ENCODE measurements at regions not wholly inside any gene's neighbourhood (a gene's known extent, or its start where the extent isn't known, plus 50 kb on each side); places are given as distances from the start of the nearest gene placed in this dataset.

GRCh38 chr12:126915309-126915708 is 1351.7 kb upstream of the TMEM132C start:
- no peak for TF ChIP-seq CTCF (IDR thresholded peaks at IDR 0.05)
- no peak for TF ChIP-seq EZH2 (IDR thresholded peaks at IDR 0.05; ENCODE audit: borderline replicate concordance, insufficient read depth, low read depth, low read length, poor library complexity, severe bottlenecking)

Measured in B cell (primary cell).